ENCODE measurements at regions not wholly inside any gene's neighbourhood (a gene's known extent, or its start where the extent isn't known, plus 50 kb on each side); places are given as distances from the start of the nearest gene placed in this dataset.

GRCh38 chr17:63019138-63019873, 53.3 kb downstream of the TANC2 start:
- no peaks in the 10 kb centered on the region for H3K36me3 ChIP-seq (ENCODE audit: low read length)
- H3K4me2 ChIP-seq (ENCODE audit: low read depth, low read length, poor library complexity, severe bottlenecking), result no peak overlapping the region
- no peak for TF ChIP-seq EZH2phosphoT487 (conservative IDR thresholded peaks at IDR 0.05; ENCODE audit: low read length)
- TF ChIP-seq CTCF (IDR thresholded peaks at IDR 0.05; ENCODE audit: insufficient read depth, low read length, poor library complexity, severe bottlenecking), result no peak
- H3K27ac ChIP-seq (ENCODE audit: low read depth, low read length), result no peak overlapping the region
- no peaks in the 10 kb centered on the region for H3F3A ChIP-seq (ENCODE audit: insufficient read depth)
- no peaks in the 10 kb centered on the region for H3K9me3 ChIP-seq (ENCODE audit: insufficient read depth, low read length)
- no peak overlapping the region for H3K9ac ChIP-seq (ENCODE audit: low read length)
- no peaks in the 10 kb centered on the region; the same call in 1 of the 2 replicates for H4K20me1 ChIP-seq (ENCODE audit: low read depth, low read length)
- H3K4me3 ChIP-seq (ENCODE audit: insufficient read depth, low read length, poor library complexity, severe bottlenecking), result no peak overlapping the region
- H3K79me2 ChIP-seq (ENCODE audit: insufficient read depth, low read length), result no peaks in the 10 kb centered on the region
- no peaks in the 10 kb centered on the region for H3K9me2 ChIP-seq (replicated peaks; ENCODE audit: insufficient read depth, low read length)
- H3K27me3 ChIP-seq (ENCODE audit: low read length), result no peaks in the 10 kb centered on the region
- H2AFZ ChIP-seq (ENCODE audit: low read depth, low read length, severe bottlenecking), result no peak overlapping the region

GRCh38 chr17:63022567-63022966, 56.5 kb downstream of the TANC2 start:
- no peaks in the 10 kb centered on the region for H3K79me2 ChIP-seq (ENCODE audit: insufficient read depth, low read length)
- no peaks in the 10 kb centered on the region for H3K9me3 ChIP-seq (ENCODE audit: insufficient read depth, low read length)
- H3K27ac ChIP-seq (ENCODE audit: low read depth, low read length), result no peak overlapping the region
- H3K4me3 ChIP-seq (ENCODE audit: insufficient read depth, low read length, poor library complexity, severe bottlenecking), result no peak overlapping the region
- no peaks in the 10 kb centered on the region for H3K27me3 ChIP-seq (ENCODE audit: low read length)
- no peaks in the 10 kb centered on the region for H3K36me3 ChIP-seq (ENCODE audit: low read length)
- H4K20me1 ChIP-seq (ENCODE audit: low read depth, low read length), result no peaks in the 10 kb centered on the region; the same call in 1 of the 2 replicates
- H3K9ac ChIP-seq (ENCODE audit: low read length), result no peak overlapping the region
- no peak overlapping the region for H3K4me2 ChIP-seq (ENCODE audit: low read depth, low read length, poor library complexity, severe bottlenecking)
- H3K9me2 ChIP-seq (replicated peaks; ENCODE audit: insufficient read depth, low read length), result no peaks in the 10 kb centered on the region
- H3F3A ChIP-seq (ENCODE audit: insufficient read depth), result no peaks in the 10 kb centered on the region
- H2AFZ ChIP-seq (ENCODE audit: low read depth, low read length, severe bottlenecking), result no peak overlapping the region
- TF ChIP-seq CTCF (IDR thresholded peaks at IDR 0.05; ENCODE audit: insufficient read depth, low read length, poor library complexity, severe bottlenecking) (no peak), EZH2phosphoT487 (conservative IDR thresholded peaks at IDR 0.05; ENCODE audit: low read length) (no peak)

- H3F3A ChIP-seq (ENCODE audit: insufficient read depth), result no peaks in the 10 kb centered on the region
- no peaks in the 10 kb centered on the region for H3K27me3 ChIP-seq (ENCODE audit: low read length)
- no peaks in the 10 kb centered on the region for H3K9me3 ChIP-seq (ENCODE audit: insufficient read depth, low read length)
- no peaks in the 10 kb centered on the region for H3K9me2 ChIP-seq (replicated peaks; ENCODE audit: insufficient read depth, low read length)
- H4K20me1 ChIP-seq (ENCODE audit: low read depth, low read length), result no peaks in the 10 kb centered on the region
- no peak for TF ChIP-seq EZH2phosphoT487 (conservative IDR thresholded peaks at IDR 0.05; ENCODE audit: low read length)
- no peak for TF ChIP-seq CTCF (IDR thresholded peaks at IDR 0.05; ENCODE audit: insufficient read depth, low read length, poor library complexity, severe bottlenecking)
- no peaks in the 10 kb centered on the region for H3K79me2 ChIP-seq (ENCODE audit: insufficient read depth, low read length)
- H3K4me3 ChIP-seq (ENCODE audit: insufficient read depth, low read length, poor library complexity, severe bottlenecking), result no peak overlapping the region
- no peak overlapping the region for H3K4me2 ChIP-seq (ENCODE audit: low read depth, low read length, poor library complexity, severe bottlenecking)
- no peak overlapping the region for H3K27ac ChIP-seq (ENCODE audit: low read depth, low read length)
- H3K9ac ChIP-seq (ENCODE audit: low read length), result no peak overlapping the region
- H3K36me3 ChIP-seq (ENCODE audit: low read length), result no peaks in the 10 kb centered on the region
- H2AFZ ChIP-seq (ENCODE audit: low read depth, low read length, severe bottlenecking), result no peak overlapping the region
Observed at GRCh38 chr17:63023049-63023448, 57.0 kb downstream of the TANC2 start.
